HG02938 (cell line): ENCODE measurements at regions not wholly inside any gene's neighbourhood (a gene's known extent, or its start where the extent isn't known, plus 50 kb on each side); places are given as distances from the start of the nearest gene placed in this dataset.

Experiments used
- ATAC-seq: cut with Tn5 transposase; IDR thresholded peaks from one replicate; pipeline ENCODE4 v1.9.1; 2021; ENCODE audit warnings: mild to moderate bottlenecking, moderate library complexity; ENCODE audit not compliant: unreplicated experiment

DNA sequence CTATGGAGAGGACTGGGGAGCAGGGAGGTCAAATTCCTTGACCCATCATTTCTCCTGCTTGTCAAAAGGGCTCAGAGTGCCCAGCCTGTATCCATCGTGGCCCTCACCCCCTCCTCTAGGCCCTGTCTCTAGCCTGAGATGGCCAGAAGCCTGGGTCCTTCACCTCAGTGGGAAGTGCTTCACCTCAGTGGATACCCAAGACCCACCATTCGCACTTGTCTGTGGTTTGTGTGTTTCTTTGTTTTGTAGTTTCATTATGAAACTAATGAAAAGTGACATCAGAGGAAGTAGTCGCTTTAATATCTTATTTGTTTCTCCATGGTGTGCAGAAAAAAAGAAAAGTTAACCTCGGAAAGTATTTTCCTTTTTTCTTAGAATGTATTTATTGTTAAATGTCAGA is 194.0 kb upstream of the CADM1 start:
- ATAC-seq: no peak

DNA sequence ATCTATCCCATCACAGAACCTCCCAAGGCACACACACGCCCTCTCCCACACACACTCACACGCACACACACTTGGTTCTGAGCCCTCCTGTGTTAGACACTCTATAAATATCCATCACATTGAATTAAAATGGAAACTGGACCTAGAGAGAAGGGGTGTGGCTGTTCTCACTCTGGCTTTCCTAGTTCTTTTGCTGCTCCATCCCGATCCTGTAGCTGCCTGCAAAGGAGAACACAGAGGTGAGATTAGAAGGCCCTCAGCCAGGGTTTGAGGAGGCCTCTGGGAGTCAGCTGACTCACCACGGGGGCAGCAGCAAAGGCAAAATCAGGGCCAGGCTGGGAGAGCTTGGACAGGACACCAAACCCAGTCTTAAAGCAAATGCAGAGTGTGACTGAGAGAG is 192.3 kb upstream of the CADM1 start:
- ATAC-seq: no peak

DNA sequence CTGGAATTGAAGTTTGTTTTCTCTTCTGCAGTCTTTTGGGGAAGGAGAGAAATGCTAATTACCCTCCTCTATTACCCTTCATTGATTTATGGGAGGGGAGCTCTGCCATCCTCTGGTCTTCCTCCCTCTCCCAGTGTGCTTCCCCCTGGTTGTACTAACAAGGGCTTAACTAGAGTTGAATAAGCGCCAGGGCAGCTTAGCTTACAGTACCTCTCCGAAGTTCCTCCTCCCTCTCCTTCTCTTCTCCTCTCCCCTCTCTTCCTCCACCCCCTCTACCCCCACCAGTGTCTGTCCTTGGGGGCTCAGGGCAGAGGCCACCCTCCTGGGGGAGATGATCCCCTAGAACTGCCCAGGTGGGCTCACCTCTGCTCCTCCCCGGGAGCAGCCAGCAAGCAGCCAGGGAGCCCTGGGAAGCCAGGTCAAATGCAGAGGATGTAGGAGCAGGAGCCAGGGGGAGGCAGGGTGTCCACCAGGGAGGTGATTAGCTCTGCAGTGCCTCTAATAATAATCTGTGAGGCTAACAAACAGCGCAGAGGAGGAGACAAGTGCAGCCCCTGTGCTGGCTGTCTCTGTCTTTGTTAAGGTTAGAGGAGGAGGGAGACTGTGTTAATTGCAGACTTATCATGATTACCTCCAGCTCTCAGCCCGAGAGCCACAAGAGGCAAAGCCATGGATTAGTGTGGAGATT is 191.6 kb upstream of the CADM1 start:
- ATAC-seq: no peak

DNA sequence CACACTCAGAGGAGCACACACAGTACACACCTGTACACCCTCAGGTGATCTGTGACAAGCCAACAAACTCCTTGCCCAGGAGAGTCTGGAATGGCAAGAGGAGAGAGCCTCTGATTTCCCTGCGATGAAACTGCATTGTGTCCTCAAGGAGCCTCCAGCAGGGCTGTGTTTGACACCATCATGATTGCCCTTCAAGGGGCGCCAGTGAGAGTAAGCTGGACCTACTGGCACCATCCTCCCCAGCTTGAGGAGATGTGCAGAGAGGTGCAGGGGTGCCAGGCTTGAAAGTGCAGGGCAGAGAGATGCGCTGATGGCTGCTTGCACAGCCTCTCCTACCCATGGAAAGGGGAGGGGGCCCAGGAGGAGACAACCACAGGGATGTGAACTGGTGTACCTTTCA is 188.8 kb upstream of the CADM1 start:
- no peak for ATAC-seq

DNA sequence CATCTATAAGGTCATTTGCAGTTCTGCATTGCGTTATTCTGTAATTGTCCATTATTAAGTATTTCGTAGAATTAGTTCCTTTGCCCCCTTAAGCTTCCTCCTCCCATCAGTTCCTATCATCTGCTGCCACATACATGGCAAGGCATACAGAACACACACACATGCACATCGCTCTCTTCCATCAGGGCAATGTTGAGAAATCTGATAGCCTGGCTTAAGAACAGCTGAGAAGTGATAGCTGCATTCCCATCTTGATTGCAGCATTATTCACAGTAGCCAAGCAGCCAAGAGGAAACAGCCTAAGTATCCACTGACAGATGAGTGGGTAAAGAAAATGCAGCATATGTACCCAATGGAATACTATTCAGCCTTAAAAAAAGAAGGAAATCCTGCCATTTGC is 186.8 kb upstream of the CADM1 start:
- ATAC-seq: no peak

DNA sequence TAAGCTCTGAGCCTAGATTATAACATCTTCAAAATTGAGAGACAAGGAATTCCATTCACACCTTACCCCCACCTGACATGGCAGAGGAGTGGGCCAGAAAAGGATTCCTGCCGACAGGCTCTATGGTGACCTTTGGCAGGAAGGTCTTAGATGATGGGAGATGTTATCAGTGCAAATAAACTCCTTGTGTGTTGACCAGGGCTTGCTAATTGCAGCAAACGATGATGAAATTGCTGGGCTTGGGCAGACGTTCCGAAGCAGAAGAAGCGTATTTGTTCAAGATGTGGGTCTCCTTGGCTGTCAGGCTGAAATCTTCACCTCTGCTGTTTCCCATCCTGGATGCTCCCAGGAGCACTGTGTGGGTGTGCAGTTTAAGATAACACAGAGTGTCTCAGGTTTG is 183.7 kb upstream of the CADM1 start:
- no peak for ATAC-seq

DNA sequence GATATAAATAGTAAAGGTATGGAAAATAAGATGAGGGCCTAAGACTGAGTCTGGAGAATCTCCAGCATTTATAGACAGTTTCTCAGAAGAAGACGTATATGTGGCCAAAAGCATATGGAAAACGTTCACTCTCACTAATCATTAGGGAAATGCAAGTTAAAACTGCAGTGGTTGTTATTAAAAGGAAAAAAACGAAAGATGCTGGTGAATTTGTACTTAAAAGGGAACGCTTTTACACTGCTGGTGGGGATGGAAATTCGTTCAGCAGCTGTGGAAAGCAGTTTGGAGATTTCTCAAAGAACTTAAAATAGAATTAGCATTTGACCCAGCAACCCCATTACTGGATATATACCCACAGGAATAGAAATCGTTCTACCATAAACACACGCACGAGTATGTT is 180.5 kb upstream of the CADM1 start:
- no peak for ATAC-seq

DNA sequence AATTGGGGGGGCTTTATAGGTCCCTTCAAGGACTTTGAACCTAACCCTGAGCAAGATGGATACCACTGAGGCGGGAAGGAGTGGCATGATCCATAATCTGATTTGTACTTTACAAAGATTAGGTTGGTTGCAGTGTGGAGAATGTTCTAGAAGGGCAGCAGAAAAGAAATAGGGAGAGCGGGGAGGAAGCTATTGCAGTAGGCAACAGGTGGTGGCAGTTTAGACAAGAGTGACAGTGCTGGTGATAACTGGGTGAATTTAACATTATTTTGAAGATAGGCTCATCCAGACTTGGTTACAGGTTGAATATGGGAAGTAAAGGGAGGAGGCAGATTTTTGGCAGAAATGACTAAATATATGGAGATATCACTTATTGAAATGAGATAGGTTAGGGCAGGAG is 179.9 kb upstream of the CADM1 start:
- ATAC-seq: no peak

DNA sequence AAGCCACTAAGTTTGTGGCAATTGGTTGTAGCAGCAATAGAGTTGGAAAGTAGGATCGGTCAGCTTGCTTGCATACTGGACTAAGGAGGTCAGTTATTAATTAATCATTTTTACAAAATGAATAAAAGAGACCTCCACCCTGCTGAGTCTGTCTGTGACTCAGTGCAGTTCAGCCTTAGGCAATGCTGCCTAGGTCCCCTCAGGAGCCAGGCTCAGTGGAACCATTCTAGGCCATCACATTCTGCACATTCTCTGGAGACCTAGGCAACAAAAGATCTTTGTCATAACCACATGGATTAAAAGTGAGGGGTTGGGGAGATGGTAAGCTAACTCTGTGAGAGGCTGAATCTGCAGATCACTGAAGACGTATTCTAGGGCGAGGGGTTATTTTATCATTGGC is 178.7 kb upstream of the CADM1 start:
- ATAC-seq: no peak

DNA sequence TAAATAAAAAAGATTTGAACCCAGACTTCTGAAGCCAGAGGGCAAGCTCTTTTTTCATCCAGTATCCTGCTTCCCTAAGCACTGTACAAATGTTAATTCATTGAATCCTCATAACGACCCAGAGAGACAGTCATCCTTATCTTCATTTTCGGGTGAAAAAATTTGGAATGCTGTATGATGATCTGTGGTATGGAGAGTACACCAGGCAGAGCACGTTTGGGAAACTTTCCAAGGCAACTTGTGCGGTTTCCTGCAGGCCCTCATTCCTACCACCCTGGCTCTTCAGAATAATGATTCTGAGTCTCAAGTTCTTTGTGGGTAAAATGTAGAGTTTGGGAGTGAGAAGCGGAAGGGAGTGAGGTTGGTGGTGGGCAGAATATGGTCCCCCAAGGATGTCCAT is 177.9 kb upstream of the CADM1 start:
- no peak for ATAC-seq

DNA sequence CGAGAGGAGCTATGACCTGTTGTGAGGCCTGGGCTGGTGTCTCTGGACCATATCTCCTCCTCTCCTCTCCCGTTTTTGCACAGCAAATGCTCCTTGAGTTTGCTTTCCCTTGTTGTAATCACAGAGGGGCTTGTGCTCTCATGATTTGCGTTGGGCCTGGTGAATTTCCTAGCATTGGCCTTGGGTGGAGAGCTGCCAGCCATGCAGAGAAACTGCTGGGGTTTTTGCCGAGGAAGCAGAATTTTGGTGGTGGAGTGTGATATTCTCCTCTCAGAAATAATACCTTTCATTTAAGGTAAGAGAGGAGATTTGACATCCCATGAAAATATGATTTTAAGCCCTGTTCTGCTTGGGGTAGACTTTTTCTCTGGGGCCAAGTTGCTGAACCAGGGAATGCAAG is 175.7 kb upstream of the CADM1 start:
- no peak for ATAC-seq

DNA sequence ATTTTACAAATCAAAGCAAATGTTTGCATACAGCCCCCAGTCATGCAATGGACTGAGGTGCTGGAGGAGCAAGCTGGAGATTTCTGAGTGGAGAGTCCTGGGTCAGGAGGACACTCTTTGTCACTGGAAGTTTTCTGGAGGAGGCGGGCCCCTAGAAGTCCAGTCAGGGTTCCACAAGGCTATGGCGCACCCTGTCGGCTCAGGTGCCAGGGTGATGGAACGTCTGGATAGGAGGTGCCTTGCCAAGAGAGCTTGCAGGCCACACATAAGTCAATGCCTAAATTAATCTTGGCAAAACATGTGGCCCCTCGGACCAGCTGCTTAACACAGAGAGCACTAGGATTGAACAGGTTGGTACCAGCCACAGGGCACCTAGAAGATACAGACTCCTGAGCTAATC is 174.7 kb upstream of the CADM1 start:
- ATAC-seq: no peak

DNA sequence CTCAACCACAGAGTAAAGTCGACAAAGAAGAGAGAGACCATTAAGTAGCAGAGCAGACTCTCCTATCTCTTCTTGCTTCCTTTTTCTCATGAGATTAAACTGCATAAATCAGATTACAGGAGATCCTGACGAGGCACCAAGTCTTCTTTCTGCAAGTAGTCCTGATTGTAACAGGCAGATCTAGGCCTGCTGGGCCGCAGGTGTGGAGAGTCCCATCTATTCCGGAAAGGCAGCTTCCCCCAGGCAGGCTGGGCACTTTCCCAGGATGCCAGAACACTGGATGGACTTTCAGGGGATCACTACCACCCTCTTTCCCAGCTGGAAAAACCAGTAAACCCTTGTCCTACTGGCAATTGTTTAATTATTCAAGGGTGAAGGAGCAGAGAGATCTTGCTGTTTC is 173.0 kb upstream of the CADM1 start:
- no peak for ATAC-seq

DNA sequence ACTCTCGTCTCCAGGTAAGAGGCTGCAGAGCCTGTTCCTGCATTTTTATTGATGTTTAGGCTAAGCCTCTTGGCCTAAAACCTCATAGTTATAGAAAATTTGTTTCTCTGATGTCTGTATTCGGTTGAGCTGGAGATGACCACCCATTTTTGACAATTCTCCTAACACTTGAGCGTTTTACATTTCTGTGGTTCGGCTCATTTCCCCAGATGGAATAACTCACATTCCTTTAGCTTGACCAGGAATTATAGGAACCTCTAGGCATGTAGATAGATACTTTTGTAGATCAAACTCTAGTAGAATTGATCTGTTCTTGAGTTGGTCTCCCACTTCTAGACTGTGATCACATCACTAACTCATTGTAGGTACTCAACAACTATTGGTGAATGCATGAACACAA is 172.6 kb upstream of the CADM1 start:
- no peak for ATAC-seq

DNA sequence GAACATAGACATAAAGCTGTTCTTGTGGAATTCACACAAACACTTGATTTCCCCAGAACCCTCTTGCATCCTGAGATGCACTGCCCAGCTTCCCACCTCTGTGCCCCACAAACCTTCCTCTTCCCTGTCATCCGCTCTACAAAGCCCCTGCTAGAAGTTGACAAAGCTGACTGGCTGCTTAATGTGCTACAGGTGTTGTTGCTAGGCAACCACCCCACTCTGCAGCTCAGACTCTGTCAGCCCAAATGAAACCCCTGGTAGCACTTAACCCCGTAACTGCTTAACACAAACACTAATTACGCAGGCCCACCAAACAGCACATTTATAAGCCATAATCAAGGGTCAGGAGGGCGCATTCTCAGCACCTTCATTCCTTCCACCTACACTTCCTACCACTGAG is 172.0 kb upstream of the CADM1 start:
- ATAC-seq: no peak

DNA sequence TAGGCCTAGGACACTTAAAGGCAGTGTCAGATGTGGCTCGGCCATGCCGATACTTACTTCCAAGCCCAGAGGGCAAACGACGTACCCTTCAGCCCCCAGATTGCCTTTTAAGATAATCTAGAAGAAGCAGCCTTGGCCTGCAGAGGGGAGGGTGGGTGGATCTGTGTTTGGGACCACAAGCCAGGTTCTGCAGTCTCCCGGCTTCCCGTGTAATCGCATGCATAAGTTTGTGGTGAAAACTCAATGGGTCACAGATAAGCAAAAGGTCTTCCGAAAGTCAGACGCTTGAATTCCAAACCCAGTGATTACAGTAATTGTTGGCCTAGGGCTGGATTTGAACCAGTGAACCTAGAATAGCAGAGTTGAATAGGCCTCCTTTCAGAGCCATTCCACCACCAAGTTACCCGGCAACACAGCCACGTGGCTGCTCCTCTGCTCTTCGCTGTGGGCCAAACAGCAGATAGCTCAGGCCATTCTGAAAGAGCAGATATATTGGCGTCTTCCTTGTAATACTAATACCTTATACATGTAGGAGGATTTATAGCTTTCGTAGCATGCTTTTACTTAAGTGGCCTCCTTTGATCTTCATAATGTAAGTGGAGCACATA is 170.8 kb upstream of the CADM1 start:
- no peak for ATAC-seq

DNA sequence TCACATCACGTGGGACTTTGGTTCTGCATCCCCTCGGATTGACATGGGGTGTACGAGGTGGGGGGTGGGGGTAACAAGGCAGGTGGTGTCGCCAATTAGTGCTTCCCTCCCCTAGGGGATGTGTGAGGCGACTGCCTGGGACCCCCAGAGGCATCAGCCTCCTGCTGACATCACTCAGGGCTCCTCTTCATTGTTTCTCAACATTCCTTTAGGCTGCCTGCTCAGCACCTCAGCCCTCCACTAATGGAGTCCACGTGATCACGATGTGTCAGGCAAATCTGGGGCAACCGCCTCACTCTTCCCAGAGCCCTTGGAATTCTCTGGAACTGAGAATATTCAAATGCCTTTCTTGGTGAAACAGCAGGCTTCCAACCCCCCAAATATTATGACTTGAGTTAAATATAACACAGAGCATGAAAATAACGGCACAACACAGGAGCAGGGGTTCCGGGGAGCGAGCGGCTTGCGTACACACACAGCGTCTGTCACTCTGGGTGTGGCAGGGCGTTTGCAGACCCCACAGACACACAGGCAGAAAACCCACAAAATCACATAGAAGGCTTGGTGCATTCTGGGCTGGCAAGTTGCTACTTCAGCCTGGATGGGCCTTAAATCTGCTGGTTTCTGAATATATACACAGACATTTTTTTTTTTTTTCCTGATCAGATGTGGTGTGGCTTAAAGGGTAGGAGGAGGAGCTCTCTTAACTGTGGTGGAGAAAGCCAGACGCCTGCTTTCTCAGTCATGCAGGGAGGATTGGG is 170.1 kb upstream of the CADM1 start:
- ATAC-seq: no peak

DNA sequence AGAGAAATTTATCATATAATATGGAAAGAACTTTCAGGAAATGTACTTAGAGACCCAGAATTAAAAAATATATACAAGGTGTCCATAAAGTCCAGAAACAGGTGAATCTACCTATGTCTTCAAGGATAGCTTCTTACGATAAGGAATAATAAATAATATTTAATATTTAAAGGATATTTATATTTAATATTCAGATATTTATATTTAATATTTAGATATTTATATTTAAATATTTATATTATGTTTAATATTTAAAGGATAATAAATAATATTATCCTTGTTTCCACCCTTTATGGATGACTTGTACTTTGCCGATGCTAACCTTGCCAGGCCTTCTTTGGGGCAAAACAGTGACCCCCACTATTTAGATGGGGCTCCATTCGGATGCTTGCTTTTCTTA is 169.5 kb upstream of the CADM1 start:
- no peak for ATAC-seq

DNA sequence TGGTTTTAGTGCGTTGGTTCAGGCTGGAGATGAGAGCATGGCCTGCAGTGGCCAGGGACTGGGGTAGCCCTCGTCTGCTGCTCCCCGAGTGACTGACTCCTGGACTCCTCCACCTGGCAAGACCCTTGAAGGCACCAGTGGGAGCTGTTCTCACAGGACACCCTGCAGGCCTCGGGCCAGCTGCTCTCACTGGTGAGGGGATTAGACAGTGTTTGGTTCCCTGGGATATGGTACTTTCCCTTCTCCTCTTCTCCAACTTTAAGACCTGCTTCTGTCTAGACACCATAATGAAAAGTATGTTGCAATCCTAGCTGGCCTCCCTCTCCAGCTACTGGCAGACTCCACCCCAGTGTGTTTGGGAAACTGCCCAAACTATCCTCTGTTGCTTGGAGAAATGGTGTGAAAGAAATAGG is 168.8 kb upstream of the CADM1 start:
- no peak for ATAC-seq

DNA sequence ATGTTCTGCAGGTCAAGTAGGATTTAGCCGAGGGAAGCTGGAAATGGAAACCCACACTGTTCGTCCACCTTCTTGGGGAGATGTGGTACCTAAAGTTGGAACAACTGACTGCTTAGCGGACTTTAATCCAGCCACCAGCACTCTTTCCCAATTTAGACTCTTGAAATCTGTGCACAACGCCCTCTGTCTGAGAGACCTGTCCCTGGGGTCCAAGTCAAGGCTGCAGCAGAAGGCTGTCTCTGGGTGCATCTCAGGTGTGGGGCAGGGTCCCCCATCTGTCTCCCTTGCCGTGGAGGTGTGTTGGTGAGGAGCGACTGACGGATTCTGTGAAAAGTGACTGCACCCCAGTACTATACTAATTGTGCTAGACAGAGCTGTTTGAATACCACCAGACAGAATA is 168.2 kb upstream of the CADM1 start:
- ATAC-seq: no peak

DNA sequence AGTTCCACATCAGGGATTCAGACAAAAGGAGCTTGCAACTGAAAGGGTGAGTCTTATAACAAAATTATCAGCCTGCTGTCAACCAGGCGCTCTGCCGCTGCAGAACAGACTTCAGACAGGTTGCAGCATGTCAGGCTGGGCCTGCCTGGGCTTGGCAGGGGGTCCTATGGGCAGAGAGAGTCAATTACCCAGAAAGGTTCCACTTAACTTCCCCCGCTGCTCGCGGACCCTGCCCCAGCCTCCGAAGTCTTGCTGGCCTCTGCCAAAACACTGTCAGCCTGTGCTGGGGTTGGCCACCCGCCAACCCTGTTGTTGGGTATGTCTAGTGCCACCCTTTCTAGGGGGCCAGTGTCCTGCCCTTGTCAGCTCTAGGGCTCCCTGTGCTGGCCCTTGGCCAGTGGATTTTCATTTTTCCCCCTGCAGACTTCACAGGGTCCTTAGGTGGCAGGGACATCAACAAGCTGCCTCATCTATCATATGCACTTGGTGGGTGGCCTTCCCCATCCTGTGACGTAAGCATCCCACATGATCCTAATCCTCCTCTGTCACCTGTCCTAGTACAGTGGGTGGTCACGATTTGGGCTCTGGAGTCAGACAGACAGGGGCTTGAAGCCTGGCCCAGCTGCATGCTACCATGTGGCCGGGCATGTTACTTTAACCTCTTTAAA is 166.5 kb upstream of the CADM1 start:
- ATAC-seq: no peak

DNA sequence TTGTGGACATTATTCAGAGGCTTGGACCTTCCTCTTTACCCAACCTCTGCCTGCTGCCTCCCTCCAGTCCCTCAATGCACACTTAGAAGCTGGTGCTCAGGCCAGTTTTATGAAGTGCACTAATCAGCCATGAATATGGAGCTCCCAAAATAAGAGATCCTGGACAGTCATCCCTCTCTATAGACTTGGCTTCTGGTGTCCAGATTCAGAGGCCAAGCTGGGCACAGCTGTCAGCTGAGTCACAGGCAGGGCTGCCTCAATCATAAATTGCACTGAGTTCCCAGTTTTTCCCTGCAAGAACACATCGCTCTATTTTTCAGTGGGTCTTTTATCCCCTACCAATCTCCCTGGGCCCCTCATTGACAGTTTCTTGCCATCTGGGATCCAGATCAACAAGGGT is 161.7 kb upstream of the CADM1 start:
- ATAC-seq: no peak
